ENCODE measurements at regions not wholly inside any gene's neighbourhood (a gene's known extent, or its start where the extent isn't known, plus 50 kb on each side); places are given as distances from the start of the nearest gene placed in this dataset.

- dilution Hi-C loops (cut with HindIII; ENCODE audit: low sequenced_read_pairs, unreplicated experiment) (no loop called here), intact Hi-C loops (cut with micrococcal nuclease) (loop anchor here (5.0 kb wide), 1 partner anchor 286 kb away; the partner anchor contains the start of gene VLDLR), in situ Hi-C loops (cut with MboI; ENCODE audit: low sequenced_read_pairs) (no loop called here)
- Histone ChIP-seq H3K9me3 (ENCODE audit: control insufficient read depth, insufficient read depth, low read length) (no peaks in the 10 kb centered on the region), H3K27me3 (ENCODE audit: control insufficient read depth, insufficient read depth, low read length) (no peaks in the 10 kb centered on the region), H3K4ac (ENCODE audit: low read depth, low read length) (no peak overlapping the region), H2AFZ (replicated peaks; ENCODE audit: low read length, poor library complexity) (no peak overlapping the region), H3K4me1 (ENCODE audit: control insufficient read depth, insufficient read depth, low read length) (no peaks in the 10 kb centered on the region), H4K5ac (ENCODE audit: low read depth, low read length) (no peak overlapping the region), H3K23ac (ENCODE audit: low read depth, low read length) (no peak overlapping the region), H3K56ac (ENCODE audit: extremely low read depth, insufficient read depth, low read length) (no peak overlapping the region), H3K36me3 (ENCODE audit: control insufficient read depth, insufficient read depth, low read length) (no peaks in the 10 kb centered on the region), H2BK15ac (ENCODE audit: low read depth, low read length) (no peak overlapping the region), H4K20me1 (ENCODE audit: insufficient read depth, low read length) (no peaks in the 10 kb centered on the region), H3K27ac (ENCODE audit: insufficient read depth, low read length) (no peak overlapping the region), H3K79me1 (ENCODE audit: low read depth in 1 of 2, low read length in 2 of 2) (no peaks in the 10 kb centered on the region), H3K4me2 (ENCODE audit: low read depth, low read length) (no peak overlapping the region), H2BK20ac (ENCODE audit: low read depth, low read length) (no peak overlapping the region), H2AK9ac (replicated peaks; ENCODE audit: low read depth, low read length, poor library complexity) (no peak overlapping the region), H4K91ac (ENCODE audit: insufficient read depth, low read depth, low read length) (no peak overlapping the region), H3K18ac (ENCODE audit: low read depth, low read length) (no peak overlapping the region), H4K8ac (ENCODE audit: low read depth in 2 of 2, low read length in 2 of 2) (no peak overlapping the region), H3K9ac (ENCODE audit: low read depth, low read length) (no peak overlapping the region), H2AK5ac (ENCODE audit: low read depth, low read length) (no peak overlapping the region), H2BK5ac (ENCODE audit: low read depth, low read length, poor library complexity, severe bottlenecking) (no peak overlapping the region), H3K9me1 (ENCODE audit: insufficient read depth, low read length) (no peaks in the 10 kb centered on the region), H3K4me3 (ENCODE audit: insufficient read depth, low read depth, low read length) (no peak overlapping the region), H3K14ac (replicated peaks; ENCODE audit: low read depth, low read length) (no peak overlapping the region), H2BK120ac (ENCODE audit: low read depth, low read length) (no peak overlapping the region)
- CTCF ChIA-PET: no interaction called here
- peak; percentile 1 for DNase-seq
- BruUV-seq (replicated peaks): no TSS peak
- POLR2A ChIA-PET (ENCODE audit: unreplicated experiment): no interaction called here
- ATAC-seq (ENCODE audit: low read depth): no peak
- TF ChIP-seq CHD1 (IDR thresholded peaks at IDR 0.05; ENCODE audit: low read depth, low read length) (no peak), SMC3 (IDR thresholded peaks at IDR 0.05; ENCODE audit: low read depth, low read length) (0 out of 2 replicates have a peak, but pooled peaks have one; percentile 9), CEBPB (IDR thresholded peaks at IDR 0.05; ENCODE audit: low read depth, low read length) (no peak), FOS (IDR thresholded peaks at IDR 0.05; ENCODE audit: low read depth, low read length) (no peak)
- WGBS, 2 experiments (ENCODE audit: extremely low coverage in 2 of 2, insufficient read length in 1 of 2): no CpG with 5 or more reads among the region's 4 CpGs
Measured at GRCh38 chr9:2336055-2336454, 285.5 kb upstream of the VLDLR start.

Data from IMR-90 (cell line).